Erythroblast (primary cell): ENCODE measurements at regions not wholly inside any gene's neighbourhood (a gene's known extent, or its start where the extent isn't known, plus 50 kb on each side); places are given as distances from the start of the nearest gene placed in this dataset.

Source experiments
- GATA1 ChIP-seq: IDR thresholded peaks from 2 replicates; pipeline ENCODE4 v1.6.1; 2011; ENCODE audit warnings: low read depth, mild to moderate bottlenecking, control low read depth, low read length, moderate library complexity
- POLR2A ChIP-seq: IDR thresholded peaks from 2 replicates; pipeline ENCODE4 v1.6.1; 2011; ENCODE audit warnings: mild to moderate bottlenecking, low read length

- TF ChIP-seq POLR2A (no peak), GATA1 (no peak)
Observed at GRCh38 chr5:52468976-52469375, 318.7 kb upstream of the ITGA1 start.
